ENCODE measurements at regions not wholly inside any gene's neighbourhood (a gene's known extent, or its start where the extent isn't known, plus 50 kb on each side); places are given as distances from the start of the nearest gene placed in this dataset.

DNA sequence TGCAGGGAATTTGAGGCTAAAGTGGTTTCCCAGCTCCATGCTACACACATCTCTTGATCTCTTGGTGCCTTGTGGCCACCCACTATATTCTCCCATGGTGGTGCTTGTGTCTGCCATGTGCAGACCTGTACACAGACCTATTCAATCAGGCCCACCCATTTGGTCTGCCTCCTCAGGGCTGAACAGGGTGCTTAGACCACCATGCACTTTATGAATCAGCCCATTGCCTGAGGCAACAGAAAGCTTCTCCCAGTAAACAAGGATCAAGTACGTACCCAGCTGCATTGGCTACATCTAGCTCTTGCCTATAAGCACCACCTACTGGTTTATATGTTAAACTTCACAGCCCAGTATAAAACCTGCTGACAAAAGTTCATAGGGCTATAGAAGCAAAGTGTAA lies 664.3 kb upstream of the EDIL3 start:
- no peak for TF ChIP-seq TAF1 (IDR thresholded peaks at IDR 0.05; ENCODE audit: low read depth)
- TF ChIP-seq, protein P1, sequence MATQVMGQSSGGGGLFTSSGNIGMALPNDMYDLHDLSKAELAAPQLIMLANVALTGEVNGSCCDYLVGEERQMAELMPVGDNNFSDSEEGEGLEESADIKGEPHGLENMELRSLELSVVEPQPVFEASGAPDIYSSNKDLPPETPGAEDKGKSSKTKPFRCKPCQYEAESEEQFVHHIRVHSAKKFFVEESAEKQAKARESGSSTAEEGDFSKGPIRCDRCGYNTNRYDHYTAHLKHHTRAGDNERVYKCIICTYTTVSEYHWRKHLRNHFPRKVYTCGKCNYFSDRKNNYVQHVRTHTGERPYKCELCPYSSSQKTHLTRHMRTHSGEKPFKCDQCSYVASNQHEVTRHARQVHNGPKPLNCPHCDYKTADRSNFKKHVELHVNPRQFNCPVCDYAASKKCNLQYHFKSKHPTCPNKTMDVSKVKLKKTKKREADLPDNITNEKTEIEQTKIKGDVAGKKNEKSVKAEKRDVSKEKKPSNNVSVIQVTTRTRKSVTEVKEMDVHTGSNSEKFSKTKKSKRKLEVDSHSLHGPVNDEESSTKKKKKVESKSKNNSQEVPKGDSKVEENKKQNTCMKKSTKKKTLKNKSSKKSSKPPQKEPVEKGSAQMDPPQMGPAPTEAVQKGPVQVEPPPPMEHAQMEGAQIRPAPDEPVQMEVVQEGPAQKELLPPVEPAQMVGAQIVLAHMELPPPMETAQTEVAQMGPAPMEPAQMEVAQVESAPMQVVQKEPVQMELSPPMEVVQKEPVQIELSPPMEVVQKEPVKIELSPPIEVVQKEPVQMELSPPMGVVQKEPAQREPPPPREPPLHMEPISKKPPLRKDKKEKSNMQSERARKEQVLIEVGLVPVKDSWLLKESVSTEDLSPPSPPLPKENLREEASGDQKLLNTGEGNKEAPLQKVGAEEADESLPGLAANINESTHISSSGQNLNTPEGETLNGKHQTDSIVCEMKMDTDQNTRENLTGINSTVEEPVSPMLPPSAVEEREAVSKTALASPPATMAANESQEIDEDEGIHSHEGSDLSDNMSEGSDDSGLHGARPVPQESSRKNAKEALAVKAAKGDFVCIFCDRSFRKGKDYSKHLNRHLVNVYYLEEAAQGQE (IDR thresholded peaks at IDR 0.05; ENCODE audit: low read depth), result no peak
- TF ChIP-seq YY1 (IDR thresholded peaks at IDR 0.05; ENCODE audit: low read depth), result no peak
- no peak for TF ChIP-seq EP300 (IDR thresholded peaks at IDR 0.05; ENCODE audit: borderline replicate concordance)
- peak; percentile 47; the same call in 1 of the 2 replicates for TF ChIP-seq RAD21 (IDR thresholded peaks at IDR 0.05; ENCODE audit: low read depth)
- no peak for TF ChIP-seq CEBPB (IDR thresholded peaks at IDR 0.05)
- TF ChIP-seq ZBTB7A (IDR thresholded peaks at IDR 0.05; ENCODE audit: low read depth), result no peak
- no peak for TF ChIP-seq EGR1 (IDR thresholded peaks at IDR 0.05)
- TF ChIP-seq, protein P2, sequence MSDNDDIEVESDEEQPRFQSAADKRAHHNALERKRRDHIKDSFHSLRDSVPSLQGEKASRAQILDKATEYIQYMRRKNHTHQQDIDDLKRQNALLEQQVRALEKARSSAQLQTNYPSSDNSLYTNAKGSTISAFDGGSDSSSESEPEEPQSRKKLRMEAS (IDR thresholded peaks at IDR 0.05), result no peak
